HG02623 (cell line): ENCODE measurements at regions not wholly inside any gene's neighbourhood (a gene's known extent, or its start where the extent isn't known, plus 50 kb on each side); places are given as distances from the start of the nearest gene placed in this dataset.
"Not testable (repeated sequence)": the region's sequence is repeated elsewhere in the genome, so short reads cannot be mapped to it uniquely, and the experiment has no call there.

Experiments
- ATAC-seq: cut with Tn5 transposase; IDR thresholded peaks from one replicate; pipeline ENCODE4 v1.9.1; 2021; ENCODE audit warnings: moderate library complexity; ENCODE audit not compliant: unreplicated experiment

DNA sequence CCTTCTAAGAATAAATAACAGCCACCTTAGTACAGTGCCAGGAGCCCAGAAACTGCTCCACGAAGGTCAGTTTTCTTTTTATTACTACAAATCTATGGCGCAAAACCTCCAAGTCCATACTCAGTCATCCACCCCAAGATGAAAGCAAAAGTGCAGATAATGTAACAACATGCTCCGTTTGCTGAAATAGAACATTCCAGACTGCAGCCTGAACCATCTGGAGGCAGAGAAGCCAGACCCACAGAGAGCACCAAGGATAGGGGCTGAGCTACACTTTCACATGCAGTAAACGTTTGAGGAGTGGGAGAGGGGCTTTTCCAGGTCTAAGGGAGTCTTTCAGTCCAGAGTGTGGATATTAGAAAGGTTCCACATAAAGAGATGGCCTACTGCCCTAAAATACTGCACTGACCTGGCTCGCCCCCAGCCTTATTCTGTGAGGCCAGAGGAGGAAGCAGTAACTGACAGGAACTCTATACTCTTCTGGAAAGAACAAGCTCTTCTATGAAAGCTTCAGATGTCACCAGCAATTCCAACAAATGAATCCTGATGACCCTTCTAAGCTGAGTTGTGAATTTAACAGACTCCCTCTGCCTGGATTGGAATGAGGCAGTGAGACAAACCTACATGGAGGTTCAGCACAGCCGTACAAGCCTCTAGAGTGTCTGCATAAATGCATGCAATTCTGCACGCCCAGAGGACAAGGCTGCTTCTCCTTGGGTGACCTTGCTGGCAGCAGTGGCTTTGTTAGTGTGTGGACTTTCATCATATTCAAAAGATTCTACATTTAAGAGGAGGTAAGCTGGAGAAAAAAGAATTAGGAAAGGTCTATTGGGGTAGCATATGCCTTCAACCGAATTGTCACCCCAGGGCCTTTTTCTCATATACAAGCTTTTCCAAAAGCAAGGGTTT lies 153.9 kb upstream of the EGLN3 start:
- no peak for ATAC-seq

DNA sequence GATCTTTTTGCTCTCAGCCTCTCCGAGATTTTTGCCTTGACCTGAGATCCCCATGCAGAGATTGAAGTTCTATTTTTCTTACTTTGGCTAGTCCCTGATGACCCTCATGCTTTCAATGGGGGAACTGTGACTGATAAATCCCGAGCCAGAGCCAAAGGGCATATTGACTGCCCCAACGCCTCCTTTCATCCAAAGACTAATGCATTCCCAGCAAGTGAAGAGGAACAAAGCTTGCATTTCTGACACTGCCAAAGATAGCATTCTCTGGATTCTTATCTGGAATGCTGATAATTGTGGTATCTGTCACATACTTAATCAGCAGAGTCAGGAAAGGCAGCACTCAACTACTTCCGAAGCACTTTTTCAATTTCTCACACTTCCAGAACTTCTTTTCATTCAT lies 152.3 kb upstream of the EGLN3 start:
- no peak for ATAC-seq

DNA sequence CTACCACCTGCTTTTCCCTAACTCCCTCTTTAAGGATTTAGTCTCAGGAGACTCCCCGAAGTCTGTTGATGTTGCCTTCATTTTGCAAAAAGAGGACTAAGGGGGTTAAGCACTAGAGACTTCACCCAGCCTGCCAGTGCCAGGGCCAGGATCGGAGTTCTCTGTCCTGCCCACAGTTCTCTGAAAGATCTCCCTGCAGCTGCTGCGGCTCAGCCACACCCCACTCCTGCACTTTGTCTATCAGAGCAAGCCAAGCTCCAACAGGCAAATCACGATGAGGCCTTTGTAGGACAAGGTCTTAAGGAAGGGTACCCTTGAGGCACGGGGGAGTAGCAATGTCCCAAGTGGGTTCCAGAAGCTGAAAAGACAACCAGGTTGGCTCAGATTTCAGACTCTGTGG lies 148.8 kb upstream of the EGLN3 start:
- no peak for ATAC-seq

DNA sequence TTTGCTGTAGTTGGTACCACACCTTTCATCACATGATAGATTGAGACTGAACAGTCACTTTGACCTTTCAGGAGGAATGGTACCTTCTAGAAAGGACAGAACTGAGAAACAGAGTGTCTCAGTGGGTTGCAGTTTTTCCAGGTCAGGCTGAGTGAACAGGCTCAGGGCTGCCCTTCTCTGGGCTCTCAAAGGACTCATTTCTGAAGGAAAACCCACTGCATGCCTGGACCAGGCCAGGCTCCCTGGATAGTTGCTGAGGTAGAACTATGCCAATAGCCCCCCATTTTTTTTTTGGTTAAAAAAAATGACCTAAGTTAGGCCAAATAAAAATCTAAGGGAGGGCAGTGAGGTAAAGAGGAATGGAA lies 148.1 kb upstream of the EGLN3 start:
- ATAC-seq, result no peak

DNA sequence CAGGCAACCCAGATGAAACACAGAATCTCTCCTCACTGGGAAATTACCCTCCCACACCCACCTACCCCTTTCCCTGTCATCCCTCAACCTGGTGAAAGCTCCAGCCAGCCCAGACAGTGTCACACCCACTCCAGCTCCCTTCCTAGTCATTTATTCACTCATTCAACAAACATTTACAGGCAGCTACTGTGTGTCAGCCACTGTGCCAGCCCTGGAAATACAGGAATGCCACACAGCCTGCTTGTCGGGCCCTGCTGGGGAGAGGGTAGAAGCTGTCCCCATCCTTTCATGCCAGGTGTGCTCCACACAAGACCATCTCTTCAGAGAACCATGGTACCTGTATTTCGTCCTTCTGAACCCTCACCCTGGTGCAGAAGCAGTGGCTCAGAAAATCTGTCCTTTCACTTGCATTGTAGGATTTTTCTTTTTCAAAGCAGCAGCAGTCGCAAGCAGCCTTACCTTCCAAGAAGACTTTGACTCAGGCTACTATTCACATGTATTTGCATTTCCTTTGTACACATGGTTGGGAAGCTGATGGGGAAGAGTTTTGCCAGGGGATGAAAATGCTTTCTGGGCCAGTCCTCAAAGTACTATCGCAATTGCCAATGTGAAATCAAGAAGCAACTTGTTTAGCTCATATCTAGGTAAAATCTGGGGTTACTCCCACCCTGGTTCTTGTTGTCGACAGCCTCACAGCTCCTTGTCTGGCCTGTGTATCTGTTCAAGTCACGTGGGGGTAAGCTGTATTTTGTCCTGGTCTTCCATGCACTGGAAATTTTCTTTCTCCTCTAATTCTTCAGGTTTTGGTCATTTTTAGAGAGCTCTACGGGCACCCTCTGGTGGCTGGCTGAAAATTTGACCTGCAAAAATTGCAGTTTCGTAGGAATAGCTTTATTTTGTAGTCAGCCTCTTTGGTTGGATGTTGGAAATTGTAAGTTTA lies 147.4 kb upstream of the EGLN3 start:
- no peak for ATAC-seq

DNA sequence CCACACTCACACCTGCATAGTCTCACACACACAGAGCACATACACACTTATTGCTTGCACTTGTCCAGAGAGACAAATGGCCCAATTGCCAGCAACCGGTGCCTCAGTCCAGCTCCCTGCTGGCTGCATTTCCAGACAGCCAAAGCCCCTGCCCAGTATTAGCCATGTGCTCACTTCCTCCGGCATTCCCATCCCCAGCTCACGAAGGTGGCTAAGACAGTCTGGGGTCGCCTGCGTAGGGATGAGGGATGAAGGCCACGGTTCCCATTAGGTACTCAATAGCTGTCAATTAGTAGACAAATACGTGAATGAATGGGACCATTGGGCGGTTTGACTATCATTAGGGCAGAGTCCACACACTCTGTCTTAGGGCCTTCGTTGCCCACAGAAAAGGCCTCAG lies 146.8 kb upstream of the EGLN3 start:
- ATAC-seq, result no peak

DNA sequence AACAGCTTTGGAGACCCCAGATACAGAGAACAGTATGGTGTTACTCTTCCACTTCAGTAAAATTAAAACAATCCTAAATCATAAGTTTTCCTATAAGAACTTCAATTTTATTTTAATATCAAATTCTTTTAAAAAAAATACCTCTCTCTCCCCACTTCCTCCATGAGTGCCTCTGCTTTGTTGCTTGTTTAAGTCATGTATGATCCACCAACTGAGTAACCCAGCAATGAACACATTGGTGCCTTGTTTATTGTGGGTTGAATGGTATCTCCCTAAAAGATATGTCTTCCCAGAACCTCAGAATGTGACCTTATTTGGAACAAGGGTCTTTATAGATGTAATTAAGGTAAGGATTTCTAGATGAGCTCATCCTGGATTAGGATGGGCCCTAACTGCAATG lies 143.5 kb upstream of the EGLN3 start:
- no peak for ATAC-seq

DNA sequence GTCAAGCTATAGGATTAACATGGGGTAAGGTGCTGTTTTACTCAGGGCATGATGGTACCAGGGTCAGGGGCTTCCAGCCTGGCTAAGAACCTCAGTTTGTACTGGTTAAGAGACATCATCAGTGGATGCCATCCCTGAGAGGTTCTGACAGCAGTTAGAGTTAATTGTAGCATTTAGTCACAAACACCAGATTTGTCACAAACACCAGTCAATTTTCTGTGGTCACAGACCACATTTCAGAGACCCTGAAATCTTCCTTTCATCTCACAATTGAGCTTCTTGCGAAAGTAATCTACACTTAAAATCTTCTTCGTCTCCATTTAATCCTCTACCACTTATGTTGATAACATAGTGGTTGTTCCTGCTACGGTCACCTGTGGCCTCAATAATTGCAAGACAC lies 143.0 kb upstream of the EGLN3 start:
- no peak for ATAC-seq

DNA sequence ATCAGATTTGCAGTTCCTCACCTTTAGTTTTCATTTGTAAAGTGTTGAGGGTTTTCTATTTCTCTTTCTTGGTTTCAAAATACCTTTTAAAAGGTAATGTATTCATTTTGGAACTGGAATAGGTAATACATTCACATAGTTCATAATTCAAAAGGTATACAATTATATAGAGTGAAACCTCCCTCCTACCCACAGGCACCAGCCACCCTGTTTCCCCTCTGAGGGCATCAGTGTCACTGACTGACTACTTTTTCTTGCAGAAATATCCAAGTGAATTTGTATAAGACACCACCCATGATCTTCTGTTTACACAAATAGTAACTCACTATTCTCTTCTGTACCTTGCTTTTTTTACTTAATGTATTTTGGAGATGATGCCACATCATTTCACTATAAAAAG lies 139.6 kb upstream of the EGLN3 start:
- ATAC-seq, result no peak

DNA sequence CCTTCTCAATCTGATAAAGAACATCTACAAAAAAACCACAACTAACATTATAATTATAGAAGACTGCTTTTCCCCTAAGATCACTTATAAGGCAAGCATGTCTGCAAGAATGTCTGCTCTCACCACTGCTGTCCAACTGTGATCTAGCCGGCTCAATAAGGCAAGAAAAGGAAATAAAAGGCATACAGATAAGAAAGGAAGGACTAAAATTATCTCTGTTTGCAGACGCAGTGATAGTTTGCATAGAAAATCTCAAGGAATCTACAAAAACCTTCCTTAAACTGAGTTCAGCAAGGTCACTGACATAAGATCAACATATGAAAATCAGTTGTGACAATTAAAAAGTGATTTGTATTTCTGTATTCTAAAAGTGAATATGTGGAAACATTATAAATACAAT lies 138.0 kb upstream of the EGLN3 start:
- no peak for ATAC-seq

DNA sequence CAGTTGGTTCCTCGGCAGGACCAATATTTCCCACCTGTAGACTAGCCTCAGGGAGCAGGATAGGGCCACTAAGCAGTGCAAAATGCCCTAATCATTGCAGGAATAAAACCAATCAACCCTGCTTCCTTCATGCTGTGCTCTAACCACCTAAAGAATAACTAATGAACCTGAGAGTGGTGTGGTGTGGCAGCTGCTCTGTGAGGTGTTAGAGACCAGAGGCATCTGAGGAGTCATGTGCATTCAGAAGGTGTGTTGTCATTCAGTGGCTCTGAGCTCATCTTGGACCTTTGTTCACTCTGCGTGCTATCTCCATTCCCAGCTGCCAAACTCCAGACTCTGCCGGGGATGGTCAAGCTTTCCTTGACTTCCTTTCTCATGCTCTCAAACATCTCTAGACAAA lies 136.7 kb upstream of the EGLN3 start:
- ATAC-seq, result no peak

DNA sequence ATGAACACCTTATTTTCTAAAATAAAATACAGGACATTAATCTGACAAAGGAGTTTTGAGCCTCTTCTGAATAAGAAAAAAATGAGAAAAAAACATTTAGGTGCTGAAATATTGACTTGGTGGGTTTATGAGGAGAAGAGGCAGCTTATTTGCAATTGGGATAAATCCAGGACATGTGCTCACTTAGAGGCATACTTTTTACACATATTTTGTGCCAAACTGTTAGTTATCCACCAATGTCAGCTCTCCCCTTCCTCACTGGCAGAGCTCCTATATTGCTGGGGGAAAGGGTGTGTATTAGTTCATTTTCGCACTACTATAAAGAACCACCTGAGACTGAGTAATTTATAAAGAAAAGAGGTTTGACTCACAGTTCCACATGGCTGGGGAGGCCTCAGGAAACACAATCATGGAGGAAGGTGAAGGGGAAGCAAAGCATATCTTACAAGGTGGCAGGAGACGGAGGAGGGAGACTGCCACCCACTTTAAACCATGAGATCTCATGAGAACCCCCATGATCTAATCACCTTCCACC lies 135.4 kb upstream of the EGLN3 start:
- no peak for ATAC-seq

DNA sequence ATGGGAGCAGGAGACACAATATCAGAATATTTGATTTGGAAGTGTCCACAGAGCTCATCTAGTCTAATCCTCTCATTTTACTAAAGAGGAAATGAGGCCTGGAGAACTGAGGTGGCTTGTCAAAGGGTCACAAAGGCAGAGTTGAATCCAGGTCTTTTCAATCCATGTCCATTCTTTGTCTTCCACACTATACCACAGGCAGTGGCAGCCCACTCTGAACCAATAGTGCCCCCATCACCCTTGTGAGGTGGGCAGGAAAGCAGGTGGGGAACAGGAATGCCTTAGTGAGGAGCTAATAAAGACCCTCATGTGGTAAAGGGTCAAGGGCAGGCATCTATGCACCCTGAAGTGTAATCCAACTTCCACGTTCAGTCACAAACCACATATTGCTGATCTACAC lies 134.8 kb upstream of the EGLN3 start:
- ATAC-seq, result no peak

DNA sequence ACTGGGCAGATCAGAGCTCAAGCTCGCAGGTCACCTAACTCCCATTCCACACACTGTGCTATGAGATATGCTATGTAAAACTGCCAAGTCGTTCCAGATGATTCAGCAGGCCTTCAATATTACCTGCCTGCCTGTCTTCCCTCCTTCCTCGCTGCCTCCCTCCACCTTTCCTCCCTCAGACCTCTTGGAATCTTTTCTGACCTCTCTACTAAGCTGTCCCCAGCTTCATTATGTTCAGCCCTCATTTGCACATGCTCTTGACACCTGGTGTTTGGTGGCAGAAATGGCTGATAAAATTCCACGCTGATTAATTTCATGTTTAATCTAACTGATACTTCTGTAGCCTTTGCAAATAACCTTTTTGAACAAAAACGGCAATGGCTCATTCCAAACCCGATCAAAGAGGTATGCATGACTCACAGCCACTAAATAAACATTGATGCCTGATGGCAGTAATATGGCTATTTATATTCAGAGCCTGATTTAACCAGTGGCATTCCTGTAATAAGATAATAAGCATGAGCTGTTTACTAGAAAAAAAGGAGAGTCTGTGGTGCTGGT lies 130.8 kb upstream of the EGLN3 start:
- ATAC-seq, result no peak

DNA sequence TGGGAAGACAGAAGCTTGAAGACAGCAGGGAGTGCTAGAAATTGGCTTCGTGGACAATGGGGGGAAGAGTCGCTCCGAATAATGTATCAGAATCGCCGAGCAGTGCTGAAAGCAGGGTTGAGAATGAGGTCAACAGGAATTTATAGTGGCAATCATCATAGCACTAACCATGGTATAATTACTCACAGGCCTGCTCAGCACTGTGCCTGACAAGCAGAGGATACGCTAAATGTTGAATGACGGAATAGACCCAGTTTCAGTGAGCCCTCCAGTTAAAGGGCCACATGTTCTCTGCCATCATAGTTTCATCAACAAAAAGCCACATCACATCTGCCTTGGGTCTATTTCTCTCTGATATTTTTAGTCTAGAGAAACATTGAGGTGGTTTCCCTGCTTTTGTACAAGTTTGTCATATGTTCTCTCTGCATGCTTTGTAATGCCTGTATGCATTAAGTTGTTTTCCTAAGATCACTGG lies 130.3 kb upstream of the EGLN3 start:
- no peak for ATAC-seq

DNA sequence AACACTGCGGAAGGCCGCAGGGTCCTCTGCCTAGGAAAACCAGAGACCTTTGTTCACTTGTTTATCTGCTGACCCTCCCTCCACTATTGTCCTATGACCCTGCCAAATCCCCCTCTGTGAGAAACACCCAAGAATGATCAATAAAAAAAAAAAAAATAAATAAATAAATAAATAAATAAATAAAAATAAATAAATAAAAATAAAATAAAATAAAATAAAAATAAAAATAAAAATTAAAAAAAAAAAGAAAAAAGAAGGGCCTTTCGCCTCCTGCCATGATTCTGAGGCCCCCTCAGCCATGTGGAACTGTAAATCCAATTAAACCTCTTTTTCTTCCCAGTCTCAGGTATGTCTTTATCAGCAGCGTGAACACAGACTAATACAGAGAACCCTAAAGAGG lies 128.8 kb upstream of the EGLN3 start:
- ATAC-seq, result not testable (repeated sequence)

DNA sequence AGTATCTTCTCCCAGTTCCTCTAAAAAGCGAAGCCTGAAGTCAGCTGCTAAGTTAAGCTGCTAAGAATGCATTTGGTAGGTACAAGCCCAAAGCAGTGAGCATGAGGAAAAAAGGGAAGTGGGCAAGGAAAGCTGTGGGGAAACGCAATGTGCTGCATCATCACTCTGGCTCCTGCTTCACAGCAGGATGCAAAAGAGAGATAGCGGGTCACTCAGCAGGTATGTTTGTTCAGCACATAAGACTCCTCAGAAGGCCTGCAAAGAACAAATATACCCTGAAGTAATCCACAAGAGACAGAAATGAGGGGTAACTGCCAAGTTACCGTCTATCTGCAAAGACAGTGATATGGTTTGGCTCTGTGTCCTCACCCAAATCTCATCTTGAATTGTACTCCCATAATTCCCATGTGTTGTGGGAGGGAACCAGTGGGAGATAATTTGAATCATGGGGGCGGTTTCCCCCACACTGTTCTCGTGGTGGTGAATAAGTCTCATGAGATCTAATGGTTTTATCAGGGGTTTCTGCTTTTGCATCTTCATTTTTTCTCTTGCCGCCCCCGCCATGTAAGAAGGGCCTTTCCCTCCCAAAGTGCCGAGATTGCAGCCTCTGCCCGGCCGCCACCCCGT lies 127.4 kb upstream of the EGLN3 start:
- ATAC-seq, result no peak

DNA sequence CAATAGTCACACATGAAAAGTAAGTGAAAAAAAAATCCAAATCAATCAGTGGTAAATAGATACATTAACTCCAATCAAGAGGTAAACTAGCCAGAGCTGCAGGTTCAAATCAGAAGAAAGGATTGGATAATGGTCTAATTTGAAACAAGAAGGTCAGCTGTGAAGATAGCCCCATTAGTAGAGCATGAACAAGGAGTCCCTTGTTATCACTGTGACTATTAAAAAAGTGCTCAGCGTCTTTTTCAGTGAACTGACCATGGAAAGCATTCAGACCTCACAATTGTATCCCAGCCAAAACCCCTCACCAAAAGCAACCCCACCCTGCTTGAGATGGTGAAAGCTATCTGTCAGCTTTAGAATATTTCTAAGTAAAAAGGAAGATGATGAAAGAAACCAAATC lies 125.0 kb upstream of the EGLN3 start:
- no peak for ATAC-seq

DNA sequence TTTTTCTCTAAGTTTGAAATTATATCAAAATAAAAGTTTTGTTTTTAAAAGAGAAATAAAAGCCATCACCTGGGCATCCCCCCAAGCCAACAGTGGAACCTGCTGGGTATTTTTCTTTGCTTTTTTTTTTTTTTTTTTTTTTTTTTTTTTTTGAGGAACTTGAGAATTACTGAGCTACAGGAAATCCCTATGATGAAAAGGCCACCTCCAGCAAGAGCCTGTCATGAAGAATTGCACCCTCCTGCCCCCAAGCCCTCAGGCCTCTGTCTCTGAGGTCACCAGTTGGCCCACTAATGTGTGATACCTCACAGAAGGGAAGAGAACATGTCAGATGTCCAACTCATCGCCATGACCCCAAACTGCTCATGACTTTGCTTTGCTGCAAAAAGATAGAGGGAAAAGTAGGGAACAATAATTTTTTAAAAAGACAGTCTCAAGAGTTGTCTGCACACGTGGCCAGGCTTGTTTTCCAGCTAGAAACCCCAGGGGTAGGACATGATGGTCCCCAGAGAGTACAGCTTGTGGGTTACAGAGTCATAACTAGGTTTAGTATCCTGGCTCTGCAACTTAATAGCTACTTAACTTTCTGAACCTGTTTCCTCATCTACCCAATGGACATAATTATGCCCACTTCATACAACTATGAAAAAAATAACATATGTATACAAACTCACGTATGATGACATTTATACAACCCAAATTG lies 124.3 kb upstream of the EGLN3 start:
- no peak for ATAC-seq

DNA sequence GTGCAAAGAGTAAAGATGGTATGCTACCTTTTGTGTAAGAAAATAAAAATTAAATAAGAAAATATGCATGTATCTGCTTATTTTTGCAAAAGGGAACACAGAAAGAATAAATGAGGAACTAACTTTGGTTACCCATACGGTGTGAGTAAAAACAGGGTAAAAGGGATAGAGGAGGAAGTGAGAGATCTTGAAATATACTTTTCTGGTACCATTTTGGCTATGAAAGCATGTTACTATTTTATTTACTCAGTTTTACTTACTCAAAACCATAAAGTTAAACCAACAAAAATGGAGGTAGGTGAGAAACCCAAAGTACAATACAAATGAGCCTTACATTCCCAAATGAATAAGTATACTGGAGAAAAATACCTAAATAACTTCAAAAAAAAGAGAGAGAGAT lies 122.0 kb upstream of the EGLN3 start:
- no peak for ATAC-seq
